Activated naive CD8-positive, alpha-beta T cell treated with anti-CD3 and anti-CD28 coated beads, Interleukin-2, amount 10 ng/mL, durations not matched to agents 7 days and 5 days (primary cell): ENCODE measurements at regions not wholly inside any gene's neighbourhood (a gene's known extent, or its start where the extent isn't known, plus 50 kb on each side); places are given as distances from the start of the nearest gene placed in this dataset.
"Not testable (repeated sequence)": the region's sequence is repeated elsewhere in the genome, so short reads cannot be mapped to it uniquely, and the experiment has no call there.

Source experiments
- ATAC-seq: fragments of 150-1000 bp; cut with Tn5 transposase; one replicate; pipeline ENCODE4 v1.10.0; 2021; ENCODE audit warnings: low read depth, moderate library complexity
- POLR2A ChIA-PET: fragments of 350-600 bp; sonication (Branson Sonifier 250); formaldehyde crosslinking; loops from one replicate; lab custom pipeline; 2021; ENCODE audit warnings: antibody characterized with exemption; lab: Charles Lee
- DNase-seq: peaks from one replicate; pipeline ENCODE4 v3.0.0; 2021
- H3K27ac Mint-ChIP-seq: one replicate; pipeline ENCODE4 v1.8.0; 2022; ENCODE audit warnings: mild to moderate bottlenecking, mixed read lengths
- H3K27me3 Mint-ChIP-seq: one replicate; pipeline ENCODE4 v1.8.0; 2022; ENCODE audit warnings: mild to moderate bottlenecking, moderate library complexity, mixed read lengths
- H3K36me3 Mint-ChIP-seq: one replicate; pipeline ENCODE4 v1.8.0; 2021; ENCODE audit warnings: mild to moderate bottlenecking, mixed read lengths
- H3K4me1 Mint-ChIP-seq: one replicate; pipeline ENCODE4 v1.8.0; 2021; ENCODE audit warnings: mixed read lengths
- H3K4me3 Mint-ChIP-seq: one replicate; pipeline ENCODE4 v1.8.0; 2022; ENCODE audit warnings: mild to moderate bottlenecking, moderate library complexity, mixed read lengths
- H3K9me3 Mint-ChIP-seq: one replicate; pipeline ENCODE4 v1.8.0; 2021; ENCODE audit warnings: mixed read lengths

DNA sequence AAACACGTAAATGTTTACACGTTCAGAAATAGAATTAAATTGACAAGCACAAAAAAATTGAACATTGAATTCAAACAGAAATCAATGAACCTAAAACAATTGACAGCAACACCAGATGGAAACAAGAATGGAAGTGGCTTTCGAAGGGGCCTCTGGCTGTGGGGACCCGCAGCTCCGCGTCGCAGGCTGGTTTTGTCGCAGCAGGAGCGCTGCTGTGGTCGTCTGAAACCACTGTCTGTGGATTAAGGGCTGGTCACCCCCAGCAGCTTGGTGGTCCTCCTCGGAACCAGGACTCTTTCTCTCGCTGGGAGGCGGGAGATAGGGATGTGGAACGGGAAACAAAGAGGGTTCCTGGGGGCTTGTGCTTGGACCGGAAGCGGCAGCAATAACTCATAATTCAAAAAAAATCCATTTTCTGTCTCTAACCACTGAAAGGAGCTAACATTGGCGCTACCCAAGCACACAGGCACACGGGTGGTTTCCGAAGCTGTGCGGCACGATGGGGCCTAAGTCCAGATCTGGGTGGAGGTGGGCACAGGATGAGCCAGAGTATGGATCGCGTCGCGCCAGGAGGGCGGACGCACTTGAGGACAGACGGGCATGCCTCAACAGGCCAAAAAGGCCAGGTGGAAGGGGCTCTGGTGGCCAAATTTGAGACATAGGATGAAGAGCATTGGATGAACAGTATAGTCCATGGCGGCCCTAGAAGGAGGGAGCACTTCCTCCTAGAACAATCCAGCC lies 346.0 kb downstream of the CNTNAP3B start:
- H3K27ac Mint-ChIP-seq, H3K4me3 Mint-ChIP-seq, H3K9me3 Mint-ChIP-seq, H3K4me1 Mint-ChIP-seq, ATAC-seq, H3K36me3 Mint-ChIP-seq, H3K27me3 Mint-ChIP-seq, DNase-seq, POLR2A ChIA-PET: not testable (repeated sequence)

DNA sequence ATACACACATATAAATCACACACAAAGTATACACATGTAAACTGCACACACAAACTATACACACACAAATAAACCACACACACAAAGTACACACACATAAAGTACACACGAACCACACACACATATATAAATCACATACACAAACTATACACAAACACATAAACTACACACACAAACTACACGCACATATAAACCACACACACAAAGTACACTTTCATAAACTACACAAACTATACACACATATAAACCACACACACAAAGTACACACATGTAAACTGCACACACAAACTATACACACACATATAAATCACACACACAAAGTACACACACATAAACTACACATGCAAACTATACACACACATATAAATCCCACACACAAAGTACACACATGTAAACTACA lies 347.3 kb downstream of the CNTNAP3B start:
- H3K27me3 Mint-ChIP-seq, H3K27ac Mint-ChIP-seq, POLR2A ChIA-PET, DNase-seq, ATAC-seq, H3K4me1 Mint-ChIP-seq, H3K4me3 Mint-ChIP-seq, H3K9me3 Mint-ChIP-seq, H3K36me3 Mint-ChIP-seq: not testable (repeated sequence)

DNA sequence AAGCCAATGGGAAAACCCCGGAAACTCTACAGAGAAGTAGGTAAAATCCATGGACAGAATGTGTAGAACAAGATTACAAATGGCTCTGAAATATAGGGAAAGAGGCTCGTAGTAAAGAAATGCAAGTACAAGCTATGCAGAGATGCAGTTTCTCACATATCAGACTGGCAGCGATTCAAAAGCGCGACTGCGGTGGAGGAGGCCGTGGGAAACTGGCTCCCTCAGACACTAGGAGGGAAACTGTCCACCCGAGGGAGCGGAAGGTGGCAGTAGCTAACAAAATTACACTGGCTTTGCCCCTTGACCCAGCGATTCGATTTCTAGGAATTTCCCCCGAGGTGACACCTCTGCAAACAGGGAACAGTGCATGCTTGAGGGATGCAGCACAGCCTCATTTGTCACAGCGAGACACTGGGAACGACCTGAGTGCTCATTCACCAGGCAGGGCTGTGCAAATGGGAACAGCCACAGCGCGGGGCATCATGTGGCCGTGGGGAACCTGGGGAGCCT lies 349.3 kb downstream of the CNTNAP3B start:
- H3K27me3 Mint-ChIP-seq, H3K36me3 Mint-ChIP-seq, H3K4me1 Mint-ChIP-seq, H3K4me3 Mint-ChIP-seq, ATAC-seq, DNase-seq, H3K27ac Mint-ChIP-seq, POLR2A ChIA-PET, H3K9me3 Mint-ChIP-seq: not testable (repeated sequence)

DNA sequence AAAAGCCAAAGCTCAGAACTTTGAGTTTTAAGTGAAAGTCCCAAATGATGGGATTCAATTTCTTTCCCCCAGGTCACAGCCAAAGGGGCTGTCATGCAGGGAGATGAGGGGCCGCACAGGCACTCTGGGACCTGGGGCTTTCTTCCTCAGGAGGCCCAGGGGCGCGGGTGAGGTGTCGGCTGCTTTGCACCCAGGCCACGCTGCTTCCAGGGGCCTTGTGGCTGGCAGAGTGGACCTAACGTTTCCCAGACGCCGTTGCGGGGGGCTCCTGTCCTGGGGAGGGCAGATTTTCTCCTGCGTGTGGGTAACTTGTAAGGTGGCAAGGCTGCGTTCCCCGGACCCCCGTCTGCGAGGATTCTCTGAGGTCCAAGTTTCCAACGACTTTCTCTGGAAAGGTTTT lies 350.0 kb downstream of the CNTNAP3B start:
- H3K27ac Mint-ChIP-seq, H3K36me3 Mint-ChIP-seq, H3K4me3 Mint-ChIP-seq, H3K27me3 Mint-ChIP-seq, DNase-seq, ATAC-seq, H3K9me3 Mint-ChIP-seq, H3K4me1 Mint-ChIP-seq, POLR2A ChIA-PET: not testable (repeated sequence)

DNA sequence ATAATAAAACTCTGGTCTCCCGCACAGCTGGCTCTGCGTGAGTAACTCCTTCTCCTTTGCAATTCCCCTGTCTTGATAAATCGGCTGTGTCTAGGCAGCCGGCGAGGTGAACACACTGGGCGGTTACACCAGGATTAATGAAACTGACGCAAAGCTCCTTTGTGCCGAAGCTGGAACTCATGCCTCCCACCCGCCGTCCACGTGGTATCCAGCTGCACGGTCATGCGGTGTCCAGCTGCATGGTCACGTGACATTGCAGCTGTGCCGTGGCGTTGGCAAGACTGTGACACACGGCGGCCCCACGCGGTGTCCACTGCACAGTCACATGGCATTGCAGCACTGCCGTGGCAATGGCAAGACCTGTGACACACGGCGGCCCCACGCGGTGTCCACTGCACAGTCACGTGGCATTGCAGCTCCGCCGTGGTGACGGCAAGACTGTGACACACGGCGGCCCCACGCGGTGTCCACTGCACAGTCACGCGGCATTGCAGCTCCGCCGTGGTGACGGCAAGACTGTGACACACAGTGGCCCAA lies 350.6 kb downstream of the CNTNAP3B start:
- ATAC-seq, H3K27me3 Mint-ChIP-seq, H3K36me3 Mint-ChIP-seq, DNase-seq, H3K27ac Mint-ChIP-seq, H3K4me1 Mint-ChIP-seq, H3K4me3 Mint-ChIP-seq, POLR2A ChIA-PET, H3K9me3 Mint-ChIP-seq: not testable (repeated sequence)

DNA sequence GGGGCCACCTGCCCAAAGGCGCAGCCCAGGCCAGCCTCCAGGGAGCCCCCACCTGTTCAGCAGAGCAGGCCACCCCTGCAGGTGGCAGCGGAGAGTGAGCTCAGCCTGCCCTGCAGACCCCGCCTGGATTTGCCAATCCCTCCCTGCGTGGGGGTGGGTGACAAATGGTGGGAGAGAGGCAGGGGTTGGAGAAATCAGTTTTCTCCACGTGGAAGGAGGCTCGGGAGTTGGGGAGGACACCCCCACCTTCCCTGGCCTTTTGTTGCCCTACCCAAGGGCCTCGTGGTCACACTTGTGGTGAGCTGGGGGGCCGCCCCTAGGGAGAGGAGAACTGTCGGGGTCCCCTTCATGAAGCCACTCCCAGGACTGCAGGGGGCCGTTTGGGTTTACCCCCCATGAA lies 351.7 kb downstream of the CNTNAP3B start:
- H3K4me1 Mint-ChIP-seq, ATAC-seq, H3K9me3 Mint-ChIP-seq, POLR2A ChIA-PET, DNase-seq, H3K36me3 Mint-ChIP-seq, H3K4me3 Mint-ChIP-seq, H3K27ac Mint-ChIP-seq, H3K27me3 Mint-ChIP-seq: not testable (repeated sequence)

DNA sequence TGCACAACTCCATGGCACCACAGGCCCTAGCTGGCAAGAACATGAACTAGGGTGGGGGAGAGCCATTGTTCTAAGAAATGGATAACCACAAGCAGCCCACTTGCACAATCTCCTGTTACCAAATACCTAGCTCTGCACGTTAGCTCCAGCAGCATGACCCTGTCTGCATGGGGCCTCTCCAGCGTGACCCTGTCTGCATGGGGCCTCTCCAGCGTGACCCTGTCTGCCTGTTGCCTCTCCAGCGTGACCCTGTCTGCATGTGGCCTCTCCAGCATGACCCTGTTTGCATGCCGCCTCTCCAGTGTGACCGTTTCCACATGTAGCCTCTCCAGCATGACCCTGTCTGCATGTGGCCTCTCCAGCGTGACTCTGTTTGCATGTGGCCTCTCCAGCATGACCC lies 356.7 kb downstream of the CNTNAP3B start:
- H3K4me1 Mint-ChIP-seq, H3K36me3 Mint-ChIP-seq, ATAC-seq, POLR2A ChIA-PET, H3K9me3 Mint-ChIP-seq, H3K27ac Mint-ChIP-seq, DNase-seq, H3K4me3 Mint-ChIP-seq, H3K27me3 Mint-ChIP-seq: not testable (repeated sequence)

DNA sequence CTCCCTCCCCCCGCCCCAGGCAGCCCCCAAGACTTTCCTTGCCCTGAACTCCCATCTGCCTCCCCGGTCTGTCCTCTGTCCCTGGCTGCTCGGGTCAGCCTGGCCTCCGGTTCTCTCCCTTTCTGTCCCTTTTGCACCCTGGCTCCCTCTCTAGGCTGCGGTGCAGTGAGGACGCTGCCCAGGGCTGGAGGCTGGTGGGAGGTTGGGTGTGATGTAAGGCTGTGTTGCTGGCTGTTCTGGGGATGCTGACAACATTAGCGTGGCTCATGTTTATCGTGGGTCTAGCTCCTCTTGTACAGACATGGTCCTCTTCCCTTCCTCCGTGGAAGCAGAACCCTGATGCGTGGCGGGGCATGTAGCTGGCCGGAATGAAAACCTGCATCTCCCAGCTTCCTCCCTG lies 357.5 kb downstream of the CNTNAP3B start:
- H3K27me3 Mint-ChIP-seq, POLR2A ChIA-PET, H3K27ac Mint-ChIP-seq, H3K9me3 Mint-ChIP-seq, H3K4me3 Mint-ChIP-seq, ATAC-seq, H3K4me1 Mint-ChIP-seq, DNase-seq, H3K36me3 Mint-ChIP-seq: not testable (repeated sequence)

DNA sequence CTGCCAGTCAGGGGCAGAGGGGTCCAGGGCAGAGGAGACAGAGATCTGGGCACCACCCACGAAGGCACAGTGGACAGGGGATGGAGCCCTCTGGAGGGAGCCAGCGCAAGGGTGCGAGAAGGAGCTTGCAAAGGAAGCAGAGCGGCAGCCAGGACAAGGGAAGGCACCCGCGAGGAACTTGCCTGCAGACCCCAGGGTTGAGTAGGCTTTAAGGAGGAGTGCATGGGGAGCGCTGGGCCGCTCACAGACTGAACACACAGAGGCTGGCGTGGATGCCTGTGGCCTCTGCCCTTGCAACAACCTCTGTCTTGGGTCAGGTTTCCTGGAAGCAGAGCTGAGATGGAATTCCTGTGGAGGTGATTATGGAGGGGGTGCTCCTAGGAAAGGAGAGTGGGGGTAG lies 374.4 kb downstream of the CNTNAP3B start:
- H3K4me3 Mint-ChIP-seq, H3K36me3 Mint-ChIP-seq, DNase-seq, H3K27me3 Mint-ChIP-seq, POLR2A ChIA-PET, H3K27ac Mint-ChIP-seq, H3K9me3 Mint-ChIP-seq, ATAC-seq, H3K4me1 Mint-ChIP-seq: not testable (repeated sequence)

DNA sequence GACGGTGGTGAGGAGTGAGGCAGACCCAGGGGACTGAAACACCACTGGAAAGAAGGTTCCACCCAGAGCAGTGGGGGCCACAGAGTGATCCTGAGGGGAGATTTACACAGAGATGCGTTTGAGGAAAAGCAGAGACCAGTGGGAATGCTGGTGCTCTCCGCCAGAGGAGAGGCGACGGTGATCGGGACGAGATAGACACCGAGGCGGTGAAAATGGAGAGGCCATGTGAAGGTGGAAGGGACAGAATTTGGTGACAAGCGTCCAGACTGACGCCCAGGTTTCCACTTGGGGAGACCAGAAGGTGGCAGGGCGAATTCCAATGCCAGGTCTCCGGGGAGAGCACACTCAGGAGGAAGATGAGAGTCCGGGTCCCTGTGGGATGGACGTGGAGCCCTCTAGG lies 374.8 kb downstream of the CNTNAP3B start:
- ATAC-seq, POLR2A ChIA-PET: not testable (repeated sequence)

DNA sequence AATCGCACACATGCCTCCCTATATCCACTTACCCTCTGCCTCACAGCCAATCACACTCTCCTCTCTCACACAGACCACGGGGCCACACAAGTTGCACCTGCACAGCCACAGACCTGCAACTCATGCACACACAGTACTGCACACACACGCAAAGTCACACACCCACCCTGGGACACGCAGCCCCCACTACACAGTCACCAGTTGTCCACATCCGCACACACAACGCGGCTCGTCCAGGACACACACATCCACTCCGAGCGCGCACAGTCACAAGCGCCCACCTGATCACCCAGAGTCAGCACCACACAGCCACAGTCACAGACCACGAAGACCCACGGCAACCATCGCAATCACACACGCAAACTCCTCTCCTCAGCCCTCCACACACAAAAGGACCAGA lies 387.3 kb downstream of the CNTNAP3B start:
- H3K27me3 Mint-ChIP-seq, POLR2A ChIA-PET, H3K9me3 Mint-ChIP-seq, H3K4me1 Mint-ChIP-seq, H3K36me3 Mint-ChIP-seq, H3K4me3 Mint-ChIP-seq, DNase-seq, ATAC-seq, H3K27ac Mint-ChIP-seq: not testable (repeated sequence)

More for the DNA sequence above, 374.8 kb downstream of the CNTNAP3B start:
- not testable (repeated sequence) for H3K27me3 Mint-ChIP-seq, H3K36me3 Mint-ChIP-seq, H3K4me3 Mint-ChIP-seq, H3K27ac Mint-ChIP-seq, DNase-seq, H3K9me3 Mint-ChIP-seq, H3K4me1 Mint-ChIP-seq

DNA sequence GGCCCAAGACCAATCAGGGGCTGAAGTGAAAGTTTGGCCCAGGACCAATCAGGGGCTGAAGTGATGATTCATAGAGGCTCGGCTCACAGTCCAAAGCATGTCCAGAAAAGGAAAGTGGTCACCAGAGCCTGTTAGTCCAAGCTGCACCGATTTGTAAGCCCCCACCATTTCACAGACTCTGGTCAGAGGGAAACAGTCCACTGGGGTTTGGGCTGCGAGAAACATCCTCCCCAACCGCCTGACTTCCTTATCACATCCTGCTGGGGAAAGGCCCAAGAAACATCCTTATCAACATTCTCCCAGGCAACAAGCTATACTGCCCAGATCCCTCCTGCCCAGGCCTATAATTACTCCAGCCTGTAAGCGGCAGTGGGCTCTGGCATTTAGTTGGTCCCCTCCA lies 388.1 kb downstream of the CNTNAP3B start:
- H3K4me3 Mint-ChIP-seq, POLR2A ChIA-PET: not testable (repeated sequence)

DNA sequence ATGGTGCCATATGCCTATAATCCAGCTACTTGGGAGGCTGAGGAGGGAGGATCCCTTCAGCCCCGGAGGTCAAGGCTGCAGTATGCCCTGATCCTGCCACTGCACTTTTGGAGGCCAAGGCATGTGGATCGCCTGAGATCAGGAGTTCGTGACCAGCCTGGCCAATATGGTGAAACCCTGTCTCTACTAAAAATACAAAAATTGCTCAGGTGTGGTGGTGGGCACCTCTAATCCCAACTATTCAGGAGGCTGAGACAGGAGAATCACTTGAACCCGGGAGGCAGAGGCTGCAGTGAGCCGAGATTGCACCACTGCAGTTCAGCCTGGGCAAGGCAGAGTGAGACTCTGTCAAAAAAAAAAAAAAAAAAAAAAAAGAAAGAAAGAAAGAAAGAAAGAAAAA lies 390.5 kb downstream of the CNTNAP3B start:
- DNase-seq, H3K36me3 Mint-ChIP-seq, ATAC-seq, POLR2A ChIA-PET, H3K4me1 Mint-ChIP-seq, H3K27ac Mint-ChIP-seq, H3K4me3 Mint-ChIP-seq, H3K27me3 Mint-ChIP-seq, H3K9me3 Mint-ChIP-seq: not testable (repeated sequence)

More for the DNA sequence above, 388.1 kb downstream of the CNTNAP3B start:
- H3K9me3 Mint-ChIP-seq, ATAC-seq, H3K27ac Mint-ChIP-seq, H3K36me3 Mint-ChIP-seq, DNase-seq, H3K4me1 Mint-ChIP-seq, H3K27me3 Mint-ChIP-seq: not testable (repeated sequence)

DNA sequence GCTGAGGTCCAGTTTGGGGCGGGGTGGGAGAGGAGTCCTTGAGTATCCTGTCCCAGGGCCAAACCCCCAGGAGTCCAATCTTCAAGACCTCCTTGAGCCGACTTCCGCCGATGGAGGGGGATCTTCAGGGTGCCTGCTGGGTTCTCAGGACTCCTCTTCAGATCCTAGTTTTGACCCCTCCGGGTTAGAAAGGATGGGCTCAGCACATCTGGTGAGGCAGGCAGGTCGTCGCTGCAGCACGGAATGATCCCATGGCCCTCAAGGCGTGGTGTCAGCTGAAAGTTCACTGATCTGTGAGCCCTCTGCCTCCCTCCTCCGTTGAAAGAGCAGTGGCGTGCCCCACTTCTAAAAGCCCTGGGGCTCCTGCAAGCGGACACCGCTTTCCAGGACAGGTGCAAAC lies 430.0 kb downstream of the CNTNAP3B start:
- ATAC-seq, H3K36me3 Mint-ChIP-seq, DNase-seq, H3K27me3 Mint-ChIP-seq, H3K4me3 Mint-ChIP-seq, POLR2A ChIA-PET, H3K27ac Mint-ChIP-seq, H3K4me1 Mint-ChIP-seq, H3K9me3 Mint-ChIP-seq: not testable (repeated sequence)
